Right renal pelvis (tissue), 4 donors: ENCODE measurements at regions not wholly inside any gene's neighbourhood (a gene's known extent, or its start where the extent isn't known, plus 50 kb on each side); places are given as distances from the start of the nearest gene placed in this dataset.
A peak's percentile ranks its signal among the peaks of the same experiment; 100 is the strongest.
"Not testable (repeated sequence)": the region's sequence is repeated elsewhere in the genome, so short reads cannot be mapped to it uniquely, and the experiment has no call there.

ENCODE experiments used
- DNase-seq, 4 donors: peaks; one replicate each; pipeline ENCODE4 v3.0.0-alpha.2; 2013; ENCODE audit warnings: low read depth in 4 of 4, low spot score in 3 of 4, missing footprints in 1 of 4

DNA sequence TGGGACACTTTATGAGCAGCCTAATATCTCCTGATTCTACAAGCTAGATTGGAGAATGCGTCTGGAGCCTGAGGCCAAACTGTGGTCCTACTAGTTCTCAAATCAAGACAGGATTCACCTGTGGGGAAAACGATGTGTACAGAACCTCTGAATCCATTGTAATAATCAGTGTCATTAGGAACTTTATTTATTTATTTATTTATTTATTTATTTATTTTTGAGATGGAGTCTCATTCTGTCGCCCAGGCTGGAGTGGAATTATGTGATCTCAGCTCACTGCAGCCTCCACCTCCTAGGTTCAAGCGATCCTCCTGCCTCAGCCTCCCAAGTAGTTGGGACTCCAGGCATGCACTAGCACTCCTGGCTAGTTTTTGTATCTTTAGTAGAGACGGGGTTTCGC, 52.6 kb upstream of the KIF26B start:
- DNase-seq, result not testable (repeated sequence)

GRCh38 chr1:245099401-245099800, 55.4 kb upstream of the KIF26B start:
- DNase-seq, result no peak

DNA sequence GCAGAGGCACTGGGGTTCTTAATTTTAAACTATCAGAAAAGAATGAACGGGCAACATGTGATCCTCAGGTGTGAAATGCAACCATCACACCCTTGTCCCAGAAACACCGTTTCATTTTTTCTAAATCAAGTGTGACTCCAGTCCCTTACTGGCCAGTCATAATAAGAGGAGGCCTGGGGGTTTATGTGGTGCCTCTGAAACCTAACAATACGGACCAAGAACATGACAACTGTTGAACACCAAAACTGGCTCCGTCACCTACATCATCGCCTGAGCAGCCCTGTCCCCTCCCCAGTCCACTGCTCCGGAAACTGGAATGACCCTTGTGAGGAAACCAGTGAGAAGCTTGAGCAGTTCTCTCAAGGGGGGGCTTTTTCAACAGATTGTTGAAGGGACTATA, 55.9 kb upstream of the KIF26B start:
- DNase-seq, result no peak

- DNase-seq, result no peak
These were observed 58.3 kb upstream of the KIF26B start for GRCh38 chr1:245096311-245097066.

GRCh38 chr1:245095903-245096302, 58.9 kb upstream of the KIF26B start:
- DNase-seq, result no peak

GRCh38 chr1:245094954-245095353, 59.8 kb upstream of the KIF26B start:
- no peak for DNase-seq

DNA sequence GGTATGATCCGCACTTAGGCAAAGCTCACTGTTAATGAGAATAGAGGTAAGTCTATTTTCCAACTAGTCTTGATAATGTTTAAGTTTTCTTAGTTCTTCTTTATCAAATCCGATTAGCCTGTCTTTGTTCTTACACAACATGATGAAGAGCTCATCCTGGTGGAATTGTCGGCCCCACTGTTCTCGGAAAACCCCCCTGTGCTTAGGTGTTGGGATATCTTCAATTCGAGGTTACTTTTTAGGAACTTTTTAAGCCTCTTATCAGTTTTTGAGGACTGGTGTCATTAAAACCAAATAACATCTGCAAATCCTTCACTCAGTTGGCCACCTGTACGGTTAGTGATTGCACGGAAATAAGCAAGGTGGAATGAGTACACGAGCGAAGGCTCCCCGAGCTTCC, 60.7 kb upstream of the KIF26B start:
- DNase-seq, result no peak

GRCh38 chr1:245092638-245092976, 62.2 kb upstream of the KIF26B start:
- no peak for DNase-seq

GRCh38 chr1:245091818-245092637, 62.8 kb upstream of the KIF26B start:
- no peak for DNase-seq

GRCh38 chr1:245091171-245091621, 63.6 kb upstream of the KIF26B start:
- no peak for DNase-seq

DNA sequence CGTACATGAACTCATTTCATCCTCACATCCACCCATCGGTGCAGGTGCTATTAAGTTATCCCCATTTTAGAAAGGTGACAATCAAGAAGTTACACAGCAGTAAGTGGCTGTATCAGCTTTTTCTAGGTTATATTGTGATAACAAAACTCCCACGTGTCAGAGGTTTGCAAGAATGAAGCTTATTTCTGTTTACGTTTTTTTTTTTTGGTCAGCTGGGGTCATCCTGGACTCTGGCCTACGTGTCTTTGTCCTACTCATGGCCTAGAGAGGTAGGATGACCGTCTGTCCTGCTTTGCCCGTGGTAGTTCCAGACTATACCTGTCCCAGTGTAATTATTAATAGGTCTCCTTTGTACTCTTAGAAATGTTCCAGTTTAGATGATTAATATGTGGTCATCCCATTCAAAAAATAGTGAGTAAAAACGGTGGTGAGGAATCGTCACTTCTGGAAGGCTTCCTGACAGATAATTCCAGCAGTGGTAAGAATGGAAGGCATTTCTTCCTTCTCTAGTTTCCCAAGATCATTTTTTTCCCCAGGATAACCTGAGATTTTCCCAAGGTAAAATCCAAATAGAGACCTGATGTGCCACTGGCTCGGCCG, 64.2 kb upstream of the KIF26B start:
- DNase-seq, result no peak

DNA sequence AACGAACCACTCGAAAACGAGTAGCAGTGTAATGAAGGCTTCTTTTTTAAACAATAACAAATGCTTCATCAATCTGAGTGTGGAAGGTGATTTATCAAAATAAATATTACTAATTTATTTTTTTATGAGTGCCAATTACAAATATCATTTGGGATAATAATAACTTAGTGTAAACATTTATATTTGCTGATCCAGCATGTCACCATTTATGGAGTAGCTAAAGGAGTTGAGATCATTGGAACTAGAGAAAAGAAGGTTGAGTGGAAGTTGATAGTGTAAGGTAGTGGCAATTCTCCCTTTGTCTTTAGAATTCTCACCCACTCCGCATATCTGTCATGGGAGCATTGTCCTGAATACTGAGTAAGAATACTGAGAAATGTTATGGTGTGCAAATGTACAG, 67.1 kb upstream of the KIF26B start:
- no peak for DNase-seq

- no peak for DNase-seq
These were observed 68.3 kb upstream of the KIF26B start for GRCh38 chr1:245086389-245086969.

DNA sequence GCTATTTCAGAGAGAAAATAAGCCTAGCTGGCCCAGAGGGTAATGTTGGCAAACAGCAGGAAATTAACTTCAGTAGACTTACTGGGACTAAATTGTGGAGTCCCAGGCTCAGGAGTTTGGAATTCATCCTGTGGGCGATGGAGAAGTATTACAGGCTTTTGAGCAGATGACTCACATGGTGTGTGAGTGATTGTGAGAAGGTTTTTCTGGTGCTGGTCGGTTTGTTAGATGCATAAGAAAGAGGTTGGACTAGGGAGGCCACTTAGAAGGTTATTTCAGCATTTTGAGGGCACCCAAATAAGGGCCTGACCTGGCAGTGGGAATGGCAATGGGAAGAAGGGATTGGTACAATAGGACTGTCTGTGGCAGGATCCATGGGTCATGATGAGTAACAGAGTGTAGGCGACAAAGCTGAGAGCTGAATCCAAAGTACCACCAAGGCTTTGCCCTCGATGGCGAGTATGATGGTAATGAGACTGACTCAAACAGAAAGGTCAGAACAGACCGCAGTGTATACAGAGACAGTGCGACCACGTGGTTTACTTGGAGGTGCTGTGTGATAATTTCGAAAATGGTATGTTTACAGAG, 69.2 kb upstream of the KIF26B start:
- DNase-seq, result no peak

- no peak for DNase-seq
These were observed 70.2 kb upstream of the KIF26B start for GRCh38 chr1:245084551-245084950.

DNA sequence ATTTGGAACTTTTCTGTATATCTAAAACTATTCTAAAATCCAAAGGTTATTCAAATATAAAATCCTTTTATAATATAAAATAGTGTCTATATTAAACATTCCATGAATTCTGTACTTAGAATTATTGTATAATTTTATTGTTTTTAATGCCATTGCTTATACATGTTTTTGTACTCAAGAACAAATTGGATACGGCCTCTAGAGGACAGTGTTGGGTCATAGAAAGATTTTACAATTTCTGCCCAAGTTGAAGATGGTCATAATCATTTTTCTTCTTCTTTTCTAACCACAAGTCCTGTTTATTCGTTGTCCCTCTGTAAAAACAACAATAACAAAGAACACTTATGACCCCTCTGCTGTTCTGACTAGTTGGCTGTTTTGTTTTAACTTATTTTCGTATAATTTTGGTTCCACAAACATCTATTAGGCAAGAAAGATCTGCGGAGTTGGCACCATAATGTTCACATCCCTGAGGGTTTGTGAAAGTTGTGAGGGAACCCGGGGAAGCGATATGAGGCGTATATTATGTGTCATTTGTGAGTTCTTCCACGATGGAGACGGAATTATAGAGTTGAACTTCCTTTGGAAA, 75.7 kb upstream of the KIF26B start:
- DNase-seq, result peak in 3 of 4 donors; percentile 18 to 33 (median 31)

- no peak for DNase-seq
These were observed 79.9 kb upstream of the KIF26B start for GRCh38 chr1:245074898-245075297.

DNA sequence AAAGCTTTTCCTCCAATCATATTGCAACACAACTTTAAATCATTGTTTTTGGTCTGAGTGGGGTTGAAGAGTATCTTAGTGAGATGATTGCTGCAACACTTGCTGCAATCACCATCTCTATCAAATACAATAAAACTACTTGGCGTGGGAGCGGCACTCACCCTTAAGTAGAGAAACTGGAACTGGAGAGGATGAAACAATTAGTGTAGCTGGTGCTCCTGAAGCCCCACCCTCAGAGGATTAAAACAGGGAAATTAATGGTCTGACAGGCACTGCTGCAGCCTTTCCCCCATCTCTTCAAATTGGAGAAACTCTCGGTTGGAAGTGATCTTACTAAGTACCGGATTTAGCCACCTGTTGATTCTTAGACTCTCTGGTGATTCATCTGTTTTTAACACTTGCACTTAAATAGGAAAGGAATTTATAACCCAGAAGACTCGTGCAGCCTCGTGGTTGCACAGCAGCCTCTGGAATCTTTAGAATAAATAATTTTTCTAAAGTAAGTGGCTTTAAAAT, 80.5 kb upstream of the KIF26B start:
- no peak for DNase-seq

DNA sequence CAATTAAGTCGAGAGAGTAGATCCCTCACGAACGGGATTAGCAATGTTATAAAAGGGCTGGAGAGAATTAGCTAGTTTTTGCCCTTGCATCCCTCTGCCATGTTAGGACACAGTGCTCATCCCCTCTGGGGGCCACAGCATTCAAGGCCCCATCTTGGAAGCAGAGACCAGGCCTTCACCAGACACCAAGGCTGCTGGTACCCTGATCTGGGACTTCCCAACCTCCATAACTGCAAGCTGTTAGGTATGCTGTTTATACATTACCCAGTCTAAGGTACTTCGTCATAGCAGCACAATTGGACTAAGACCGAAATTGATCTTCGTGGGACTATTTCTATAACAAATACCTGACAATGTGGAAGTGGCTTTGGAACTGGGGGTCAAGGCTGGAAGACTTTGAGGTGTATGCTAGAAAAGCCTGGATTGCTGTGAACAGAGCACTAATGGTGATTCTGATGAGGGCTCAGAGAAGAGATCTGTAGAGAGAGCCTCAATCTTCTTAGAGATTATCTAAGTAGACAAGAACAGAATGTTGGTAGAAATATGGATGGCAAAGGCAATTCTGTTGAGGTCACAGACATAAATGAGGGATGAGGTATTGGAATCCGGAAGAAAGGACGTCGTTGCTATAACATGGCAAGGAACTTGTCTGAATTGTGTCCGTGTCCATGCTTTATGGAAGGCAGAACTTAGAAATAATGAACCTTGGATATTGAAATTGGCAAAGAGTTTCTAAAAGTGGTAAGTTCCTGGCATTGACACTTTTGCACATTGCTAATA, 83.8 kb upstream of the KIF26B start:
- no peak for DNase-seq

GRCh38 chr1:245067257-245067656, 87.5 kb upstream of the KIF26B start:
- DNase-seq, result no peak
